Activated CD4-positive, alpha-beta T cell treated with anti-CD3 and anti-CD28 coated beads, Interleukin-2, Interleukin-6, amounts not matched to agents 100 ng/mL and 50 ng/mL, durations not matched to agents 16 hours and 8 hours (primary cell): ENCODE measurements at regions not wholly inside any gene's neighbourhood (a gene's known extent, or its start where the extent isn't known, plus 50 kb on each side); places are given as distances from the start of the nearest gene placed in this dataset.

Experiments
- DNase-seq: peaks from one replicate; pipeline ENCODE4 v3.0.0-alpha.2; 2020

DNA sequence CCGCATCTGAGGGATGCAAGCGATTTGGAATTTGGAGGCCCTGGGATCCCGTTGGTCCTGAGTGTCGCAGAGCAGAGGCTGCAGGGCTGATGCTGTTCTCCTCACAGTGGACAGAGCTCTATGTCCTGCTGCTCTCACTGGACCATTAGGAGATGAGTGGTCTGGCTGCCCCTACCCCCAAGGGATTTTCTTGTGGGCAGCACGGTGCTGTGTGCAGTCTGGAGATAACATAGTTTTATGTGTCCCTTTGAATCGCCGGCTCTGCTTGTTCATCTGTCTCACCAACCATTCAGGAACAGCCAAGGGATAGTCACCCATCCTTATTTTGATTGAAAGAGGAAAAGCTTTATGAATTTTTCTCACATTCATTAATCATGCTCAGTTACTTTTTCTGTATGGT is 49.9 kb downstream of the CHRM3 start:
- no peak for DNase-seq

DNA sequence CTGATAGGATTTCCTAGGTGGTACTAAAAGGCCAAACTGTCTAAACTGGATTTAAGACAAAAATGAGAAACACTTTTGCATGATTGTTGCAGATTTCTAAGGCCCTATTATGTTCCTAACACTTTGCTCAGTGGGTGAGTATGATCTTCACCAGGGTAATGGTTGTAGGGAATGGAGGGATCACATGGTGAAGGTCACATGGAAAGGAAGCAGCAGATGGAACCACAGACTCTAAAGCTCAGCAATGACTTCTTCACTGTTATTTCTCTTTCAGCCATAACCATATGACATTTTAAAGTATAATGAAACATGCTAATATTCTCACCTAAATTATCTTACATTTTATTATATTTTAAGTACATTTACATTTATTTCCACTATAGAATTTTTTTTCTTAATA is 51.5 kb downstream of the CHRM3 start:
- DNase-seq, result no peak

DNA sequence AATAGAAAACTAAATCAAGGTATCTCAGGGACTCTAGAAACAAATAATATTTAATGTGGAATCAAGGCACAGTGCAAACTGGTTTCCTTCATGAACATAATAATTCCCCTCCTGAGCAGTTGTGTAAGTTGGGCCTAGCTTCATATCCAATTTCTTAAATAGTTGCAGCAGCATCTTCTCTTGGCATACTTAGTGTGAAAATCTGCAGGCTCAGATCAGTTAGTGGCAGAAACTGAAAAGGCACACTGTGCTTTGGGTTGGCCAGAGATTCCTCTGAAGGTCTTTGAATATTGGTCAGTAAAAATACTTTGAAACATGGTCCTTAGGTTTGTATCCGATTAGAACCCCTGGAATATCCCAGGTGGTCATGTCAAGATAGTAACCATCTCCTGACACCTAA is 52.5 kb downstream of the CHRM3 start:
- no peak for DNase-seq

DNA sequence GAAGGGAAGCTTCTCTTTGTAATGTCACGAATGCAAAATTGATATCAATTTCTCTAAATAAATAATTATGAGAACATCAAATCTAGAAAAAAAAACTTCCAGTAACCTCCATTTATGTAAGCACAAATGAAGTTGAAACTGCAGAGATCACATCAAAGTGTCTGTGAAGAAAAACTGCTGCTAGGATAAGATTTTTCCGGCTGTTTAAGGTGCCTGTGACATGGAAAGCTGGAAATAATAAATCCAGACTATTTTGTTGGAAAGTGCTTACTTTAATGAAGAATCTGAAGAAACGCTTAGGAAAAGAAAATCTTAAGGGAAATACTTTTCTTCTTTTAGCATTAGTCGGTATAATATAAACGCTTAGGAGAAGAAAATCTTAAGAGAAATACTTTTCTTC is 57.0 kb downstream of the CHRM3 start:
- DNase-seq, result no peak

DNA sequence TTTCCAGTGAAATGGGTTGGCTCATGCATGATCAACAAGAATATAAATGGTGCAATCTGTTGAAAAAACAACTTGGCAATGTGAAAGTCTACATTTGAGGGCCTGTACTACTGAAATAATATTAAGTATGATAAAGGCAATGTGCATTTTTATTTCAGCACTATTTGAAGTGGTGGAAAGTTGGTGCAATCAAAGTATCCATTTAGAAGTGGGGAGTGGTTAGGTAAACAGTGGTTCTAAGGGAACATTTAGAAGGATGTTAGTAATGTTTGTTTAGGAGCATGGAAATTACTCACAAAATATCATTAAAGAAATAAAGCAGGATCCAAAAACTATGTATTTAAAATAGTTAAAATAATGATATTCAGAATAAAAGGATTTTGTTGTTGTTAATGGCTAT is 60.2 kb downstream of the CHRM3 start:
- no peak for DNase-seq

DNA sequence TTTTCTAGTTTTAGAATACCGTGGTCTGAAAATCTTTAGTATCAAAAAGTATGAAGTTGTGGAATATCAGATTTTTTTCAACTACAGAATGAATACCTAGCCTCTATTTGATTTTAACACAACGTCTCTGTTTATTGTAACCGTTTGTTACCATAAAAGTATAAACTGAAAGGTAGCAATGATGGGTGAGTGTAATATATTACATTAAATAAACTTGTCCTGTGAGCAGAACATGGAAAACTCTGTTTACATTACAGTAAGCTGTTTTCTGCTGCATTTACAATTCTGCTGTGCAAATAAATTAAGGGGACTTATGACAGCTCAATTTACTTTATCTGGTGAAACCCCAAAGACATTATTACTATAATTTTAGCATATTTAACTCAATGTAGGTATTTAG is 62.5 kb downstream of the CHRM3 start:
- DNase-seq, result no peak

DNA sequence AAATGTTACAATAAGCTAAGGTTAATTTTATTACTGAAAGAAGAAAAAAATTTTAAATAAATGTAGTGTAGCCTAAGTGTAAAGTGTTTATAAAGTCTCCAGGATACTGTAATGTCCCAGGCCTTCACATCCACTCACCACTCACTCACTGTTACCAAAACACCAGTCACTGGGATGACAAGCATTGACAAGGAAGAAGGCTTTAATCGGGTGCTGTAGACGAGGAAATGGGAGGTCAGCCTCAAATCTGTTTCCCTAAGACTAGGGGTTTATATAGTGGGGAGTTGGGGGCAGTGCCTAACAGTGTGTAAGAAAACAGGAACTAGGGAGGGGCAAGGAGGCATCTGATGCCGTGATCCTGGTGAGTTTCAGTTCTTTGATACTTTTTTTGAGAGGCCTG is 69.4 kb downstream of the CHRM3 start:
- DNase-seq, result no peak

DNA sequence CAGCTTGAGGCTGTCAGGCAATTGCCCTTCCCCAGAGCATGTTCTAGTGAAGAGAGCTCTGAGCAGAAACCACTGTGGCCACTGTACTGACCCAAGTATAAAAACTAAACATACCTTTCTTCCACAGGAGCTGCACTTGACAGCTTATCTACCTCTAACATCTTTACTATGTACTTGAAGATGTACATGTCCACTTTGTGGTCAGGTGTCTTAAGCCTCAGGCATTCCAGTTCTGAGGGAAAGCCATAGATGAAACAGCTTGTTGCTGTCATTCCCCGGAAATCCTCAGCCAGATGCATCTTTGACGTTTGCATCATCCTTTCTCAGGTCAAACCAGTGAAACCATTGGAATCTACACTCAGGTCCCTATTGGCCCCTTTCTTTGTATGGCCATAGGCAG is 70.4 kb downstream of the CHRM3 start:
- DNase-seq, result no peak

DNA sequence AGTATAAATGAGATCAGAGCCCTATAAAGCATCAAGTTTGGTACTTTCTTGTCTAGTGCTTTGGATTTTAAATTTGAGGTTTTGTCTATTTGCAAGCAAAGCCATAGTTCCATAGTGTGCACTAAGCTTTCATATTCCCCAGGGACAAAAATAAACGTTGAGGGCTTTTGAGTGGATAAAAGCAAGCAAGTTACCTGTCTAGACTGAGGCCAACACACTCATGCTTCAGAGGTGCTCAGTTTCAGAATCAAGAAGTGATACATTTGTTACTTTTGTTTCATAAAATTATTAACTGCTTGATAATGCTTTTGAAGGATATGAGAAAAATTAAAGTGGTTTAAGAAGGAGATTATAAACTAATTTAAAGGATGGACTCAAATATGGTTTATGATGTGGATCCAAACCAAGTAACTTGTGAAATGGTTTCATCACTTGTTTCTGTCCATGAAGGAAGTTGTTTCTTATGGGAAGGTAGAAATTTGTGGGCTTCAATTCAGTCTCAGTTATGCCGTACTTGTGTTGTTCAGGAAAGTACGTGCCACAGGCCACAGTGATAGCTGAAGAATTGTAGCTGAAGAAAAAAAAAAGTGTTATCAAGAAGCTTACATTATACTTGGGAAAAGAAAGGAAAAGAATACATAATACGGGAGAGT is 71.2 kb downstream of the CHRM3 start:
- no peak for DNase-seq

DNA sequence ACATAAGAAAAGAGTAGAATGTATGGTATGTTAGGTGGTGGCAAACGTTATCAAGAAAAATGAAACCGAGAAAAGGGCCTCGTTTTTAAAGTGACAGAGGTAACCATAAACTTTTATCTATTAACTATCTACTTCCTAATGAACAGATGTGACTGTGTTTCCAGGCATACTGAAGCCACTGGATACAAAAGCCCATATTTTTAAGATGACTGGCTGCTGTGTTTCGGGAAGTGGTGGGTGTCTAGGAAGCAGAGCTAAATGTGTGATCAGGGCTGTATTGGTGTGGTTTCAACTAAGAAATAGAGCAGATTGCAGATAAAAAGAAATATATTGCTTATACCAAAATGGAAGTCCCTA is 71.8 kb downstream of the CHRM3 start:
- DNase-seq, result peak; percentile 2

DNA sequence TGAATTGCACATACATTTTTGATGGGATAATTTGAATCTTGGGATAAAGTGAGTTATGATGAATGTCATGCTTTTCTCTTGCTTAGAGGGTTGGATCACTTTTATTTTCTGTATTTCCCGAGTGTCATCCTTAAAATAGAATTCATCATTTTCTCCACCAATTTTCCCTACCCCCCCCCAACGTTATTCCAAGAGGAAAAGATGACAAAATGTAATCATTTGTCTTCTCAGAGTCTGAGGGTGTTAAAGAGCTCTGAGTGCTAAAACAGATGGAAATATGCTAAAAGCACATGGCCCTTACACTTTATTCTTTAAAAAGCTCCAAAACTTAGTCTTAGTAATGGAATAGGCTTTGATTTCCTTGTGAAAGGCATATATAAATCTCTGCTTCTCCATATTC is 81.4 kb downstream of the CHRM3 start:
- DNase-seq, result no peak

DNA sequence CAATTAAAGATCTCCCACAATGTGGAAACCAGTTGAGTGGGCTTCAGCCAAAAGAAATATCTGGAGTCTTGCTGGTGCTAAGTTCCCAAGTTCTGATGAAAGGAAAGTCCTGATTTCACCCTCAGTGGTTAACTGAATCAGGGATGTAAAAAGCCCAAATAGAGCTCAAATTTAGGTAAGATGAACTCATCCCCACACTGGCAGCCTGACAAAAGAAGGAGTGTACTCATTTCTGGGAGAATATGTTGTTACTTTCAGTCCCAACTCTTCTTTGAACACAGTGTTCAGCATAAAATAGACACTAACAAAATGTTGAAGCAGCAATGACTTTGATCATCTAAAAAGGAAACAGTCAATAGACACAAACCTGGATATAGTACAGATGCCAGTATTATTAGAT is 91.7 kb downstream of the CHRM3 start:
- DNase-seq, result no peak

DNA sequence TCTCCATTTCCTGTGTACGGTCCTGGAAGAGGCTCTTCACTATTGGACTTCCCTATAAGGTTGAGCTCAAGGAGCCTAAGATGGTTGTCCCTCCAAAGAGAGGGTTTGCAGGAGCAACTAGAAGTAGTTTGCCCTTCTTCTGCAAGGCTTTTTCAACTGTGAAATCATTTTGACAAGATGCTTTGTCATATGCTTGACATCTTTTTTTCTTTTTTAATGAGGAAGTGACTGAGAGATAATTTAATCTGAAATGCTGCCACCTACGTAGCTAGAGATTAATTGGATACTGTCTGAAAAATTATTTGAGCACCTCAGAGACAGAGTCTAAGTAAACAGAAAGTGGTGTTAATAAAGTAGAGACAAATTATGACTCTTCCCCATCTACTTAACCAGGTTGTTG is 97.0 kb downstream of the CHRM3 start:
- DNase-seq, result no peak

DNA sequence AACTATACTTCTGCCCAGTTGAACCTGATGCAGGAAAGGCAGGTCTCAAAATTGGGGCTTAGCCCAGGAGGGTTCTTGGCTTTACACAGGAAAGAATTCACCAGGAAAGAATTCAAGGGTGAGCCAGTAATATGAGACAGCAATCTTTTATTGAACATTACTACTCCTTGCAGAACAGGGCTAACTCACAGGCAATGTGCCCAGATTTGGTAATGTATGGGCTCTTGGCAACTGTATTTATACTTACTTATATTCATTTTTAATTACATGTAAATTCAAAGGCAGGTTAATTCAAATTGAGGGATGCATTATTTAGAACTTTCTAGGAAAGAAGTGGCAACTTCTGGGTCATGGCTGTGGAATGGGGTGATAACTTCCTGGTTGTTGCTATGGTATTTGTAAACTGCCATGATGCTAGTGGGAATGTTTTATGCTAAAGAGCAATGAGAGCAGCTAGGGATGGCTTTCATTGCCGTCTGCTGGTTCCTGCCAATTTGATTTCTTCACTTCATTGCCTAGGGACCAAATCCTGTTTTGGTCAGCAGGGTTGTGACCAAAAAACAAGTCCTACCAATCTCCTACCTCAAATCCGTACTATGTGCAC is 107.5 kb downstream of the CHRM3 start:
- DNase-seq, result no peak

DNA sequence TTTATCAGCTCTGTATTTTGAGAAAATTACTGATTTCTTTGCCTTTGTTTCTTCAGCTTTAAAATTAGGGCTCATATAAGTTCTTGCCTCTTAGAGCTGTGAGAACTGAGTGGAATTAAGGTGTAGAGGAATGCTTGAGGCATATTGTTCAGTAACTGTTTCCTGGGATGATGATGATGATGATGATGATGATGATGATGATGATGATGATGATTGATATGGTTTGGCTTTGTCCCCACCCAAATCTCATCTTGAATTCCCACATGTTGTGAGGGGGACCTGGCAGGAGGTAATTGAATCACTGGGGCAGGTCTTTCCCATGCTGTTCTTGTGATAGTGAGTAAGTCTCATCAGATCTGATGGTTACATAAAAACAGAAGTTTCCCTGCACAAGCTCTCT is 118.7 kb downstream of the CHRM3 start:
- no peak for DNase-seq

DNA sequence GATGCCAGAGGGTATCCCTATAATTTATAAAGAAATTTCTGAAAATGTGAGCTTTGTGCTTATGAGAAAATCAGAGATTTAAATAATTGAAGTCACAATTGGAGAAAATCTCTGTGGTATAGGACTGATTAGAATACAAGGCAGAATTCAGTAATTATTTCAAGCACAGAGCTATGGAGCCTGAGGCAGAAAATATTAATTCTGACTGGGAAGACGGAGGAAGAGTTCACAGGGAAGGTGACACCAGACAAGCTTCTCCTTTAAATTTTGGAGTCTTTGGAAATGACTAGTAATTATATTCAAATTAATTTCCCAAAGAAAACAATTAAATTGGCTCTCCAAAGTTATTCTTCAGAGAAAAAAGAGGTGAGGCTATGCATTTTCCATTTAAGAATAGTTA is 121.5 kb downstream of the CHRM3 start:
- no peak for DNase-seq

DNA sequence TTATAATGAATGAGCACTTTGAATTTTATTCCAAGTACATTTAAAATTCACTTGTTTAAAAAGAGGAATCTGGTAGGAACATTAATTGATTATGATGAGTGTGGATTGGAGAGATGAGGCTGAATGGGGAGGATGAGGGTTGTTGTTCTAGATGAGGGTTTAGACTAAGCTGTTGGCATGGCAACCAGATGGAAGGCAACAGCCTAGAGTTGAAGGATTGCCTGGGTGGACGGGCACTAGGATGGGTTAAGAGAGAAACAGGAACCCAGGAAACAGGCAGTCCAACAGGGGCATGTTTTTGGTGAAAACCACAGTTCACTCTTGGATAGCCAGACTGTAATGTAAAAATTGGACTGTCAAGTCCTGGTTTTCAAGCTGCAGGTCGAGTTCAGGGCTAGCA is 125.5 kb downstream of the CHRM3 start:
- no peak for DNase-seq

DNA sequence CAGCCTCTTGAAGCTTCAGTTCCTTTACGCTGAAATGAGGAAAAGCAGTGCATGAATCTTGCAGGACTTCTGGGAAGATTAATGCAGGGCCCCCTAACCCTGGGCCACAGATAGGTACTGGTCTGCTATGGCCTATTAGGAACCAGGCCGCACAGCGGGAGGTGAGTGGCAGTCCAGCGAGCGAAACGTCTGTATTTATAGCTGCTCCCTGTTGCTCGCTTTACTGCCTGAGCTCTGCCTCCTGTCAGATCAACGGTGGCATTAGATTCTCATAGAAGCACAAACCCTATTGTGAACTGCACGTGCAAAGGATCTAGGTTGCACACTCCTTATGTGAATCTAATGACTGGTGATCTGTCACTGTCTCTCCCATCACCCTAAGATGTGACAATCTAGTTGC is 130.2 kb downstream of the CHRM3 start:
- no peak for DNase-seq

DNA sequence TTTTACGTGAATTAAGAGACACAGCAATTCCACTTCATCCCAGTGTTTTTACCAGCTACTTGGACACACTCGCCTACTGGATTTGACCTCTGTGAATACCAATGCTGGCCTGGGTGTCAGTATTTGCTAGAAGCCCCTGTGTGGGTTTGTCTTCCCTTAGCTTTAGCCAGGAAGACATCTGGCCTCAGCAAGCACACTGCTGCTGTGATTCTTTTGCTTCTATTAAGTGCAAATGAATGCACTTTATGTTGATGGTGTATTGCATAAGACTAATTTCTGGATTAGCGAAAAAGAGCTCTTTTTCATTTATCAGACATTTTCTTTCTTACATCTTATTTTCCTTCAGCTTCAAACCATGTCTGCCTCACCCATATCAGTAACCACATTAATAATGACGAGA is 140.0 kb downstream of the CHRM3 start:
- no peak for DNase-seq

DNA sequence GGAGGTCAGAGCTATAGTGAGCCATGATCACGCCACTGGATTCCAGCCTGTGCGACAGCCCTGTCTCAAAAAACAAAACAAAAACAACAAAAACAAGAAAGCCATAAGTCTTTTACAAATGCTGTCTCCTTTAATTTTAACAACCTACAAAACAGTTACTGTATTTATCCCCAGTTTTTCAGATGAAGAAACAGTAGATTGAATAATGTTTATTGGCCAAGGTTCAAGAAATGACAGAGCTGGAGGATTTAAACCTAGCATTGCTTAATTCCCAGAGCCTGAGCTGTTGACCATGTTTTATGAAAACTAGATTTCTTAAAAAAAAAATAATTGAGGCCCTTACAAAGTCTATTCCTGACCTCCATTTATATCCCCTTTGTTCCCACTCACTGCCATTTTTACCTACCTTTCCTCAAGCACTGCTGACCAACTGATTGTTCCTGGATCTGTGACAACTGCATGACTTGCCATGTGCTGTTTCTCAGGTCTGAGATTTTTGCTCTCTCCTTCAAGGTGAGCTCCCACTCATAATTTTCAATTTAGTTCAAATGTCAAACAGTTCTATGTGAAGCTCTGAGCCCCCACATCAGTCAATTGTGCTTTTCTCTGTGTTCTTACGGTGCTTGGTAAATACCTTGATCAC is 140.8 kb downstream of the CHRM3 start:
- DNase-seq, result no peak

DNA sequence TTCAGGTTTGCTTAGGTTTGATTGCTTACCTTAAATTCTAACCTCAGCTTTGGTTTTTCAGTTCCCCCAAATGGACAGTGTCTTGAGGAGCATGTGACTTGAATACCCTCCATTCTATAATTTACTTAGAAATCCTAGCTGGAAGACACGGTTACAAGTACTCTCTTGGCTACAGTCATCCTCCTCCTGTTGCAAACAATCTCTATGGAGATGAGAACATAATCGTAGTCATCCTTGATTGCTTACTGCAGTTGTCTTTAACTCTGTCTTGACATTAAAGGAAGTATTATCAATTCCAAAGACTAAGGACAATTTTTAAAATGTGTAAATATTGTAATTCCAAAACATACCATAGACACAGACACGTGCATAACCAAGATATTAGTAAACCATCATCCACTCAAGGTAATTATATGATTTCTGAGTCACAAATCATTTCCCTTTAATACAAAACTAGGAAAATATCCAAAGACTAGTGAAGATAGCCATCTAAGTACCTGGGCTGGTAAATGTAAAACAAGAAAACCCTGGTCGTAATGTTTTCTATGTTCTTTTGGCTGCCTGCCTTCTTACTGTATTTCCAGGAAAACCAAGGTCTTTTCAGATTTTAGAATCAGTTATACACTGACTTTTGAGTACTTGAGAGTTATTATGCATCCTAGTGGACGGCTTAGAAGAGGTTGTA is 149.9 kb downstream of the CHRM3 start:
- DNase-seq, result no peak

DNA sequence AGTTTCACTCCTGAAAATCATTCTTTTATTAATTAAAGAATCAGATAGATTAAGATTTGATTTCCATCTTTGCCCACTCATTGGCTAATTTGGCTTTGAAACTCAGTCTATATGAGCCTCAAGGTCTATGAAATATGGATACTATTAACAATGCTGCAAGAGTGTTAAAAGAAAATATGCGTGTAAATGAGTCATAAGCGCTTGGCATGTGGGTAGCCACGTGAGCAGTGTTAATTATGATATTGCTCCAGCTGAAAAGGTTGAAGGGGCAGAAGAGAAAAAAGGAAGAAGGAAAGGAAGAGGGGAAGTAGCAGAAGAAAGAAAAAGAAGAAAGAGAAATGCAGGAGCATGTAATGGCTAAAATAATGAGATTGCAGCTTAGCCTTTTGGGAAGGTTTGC is 151.4 kb downstream of the CHRM3 start:
- DNase-seq, result no peak

DNA sequence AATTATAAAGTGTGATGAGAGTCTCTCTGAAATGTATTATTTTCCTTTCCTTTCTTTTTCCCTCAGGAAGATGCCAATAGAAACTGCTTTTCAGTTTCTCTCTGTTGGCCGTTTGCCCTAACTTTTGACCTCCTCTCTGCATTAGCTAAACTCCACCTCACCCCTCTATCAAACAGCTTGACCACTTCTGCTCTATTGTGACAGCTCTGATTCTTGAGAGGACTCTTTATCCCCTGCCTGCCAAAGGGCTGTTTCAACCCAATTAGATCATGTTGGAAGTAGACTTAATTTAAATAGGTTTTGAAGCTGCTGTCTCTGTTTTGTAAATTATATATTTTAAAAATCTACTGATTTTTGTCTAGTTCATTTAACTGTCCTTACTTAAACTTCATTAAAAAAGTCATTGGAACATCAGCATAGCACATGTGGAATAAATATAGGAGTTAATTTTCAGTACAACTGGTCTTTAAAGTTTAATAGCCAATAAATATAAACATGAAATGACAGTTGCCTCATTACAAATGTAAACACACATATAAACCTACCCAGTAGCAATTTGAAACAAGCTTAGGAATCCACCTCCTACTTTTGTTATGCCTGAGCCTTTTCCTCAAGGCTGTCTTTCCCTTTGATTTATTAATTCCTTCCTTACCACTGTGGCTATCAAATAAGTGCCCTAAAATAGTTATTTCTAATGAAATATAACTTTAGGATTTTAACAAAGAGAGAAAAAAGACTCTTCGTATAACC is 152.0 kb downstream of the CHRM3 start:
- no peak for DNase-seq

DNA sequence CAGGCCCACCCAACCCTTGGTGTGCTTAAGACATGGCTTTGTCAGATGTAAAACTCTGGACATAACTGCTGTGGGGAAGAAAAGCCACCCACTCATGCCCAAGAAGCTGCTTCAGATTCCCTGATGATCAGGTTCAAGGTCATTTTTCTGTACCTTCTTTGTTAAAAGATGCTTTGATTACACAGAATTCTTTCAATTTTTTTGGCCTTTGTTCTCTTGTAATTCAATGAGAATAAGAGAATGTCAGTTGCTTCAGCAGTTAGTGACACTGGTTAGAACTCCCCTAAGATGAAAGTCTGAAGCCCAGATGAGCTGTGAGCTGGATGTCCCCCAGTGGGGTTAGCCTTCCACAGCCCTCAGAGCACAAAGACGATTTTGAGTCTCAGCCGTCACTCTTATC is 152.7 kb downstream of the CHRM3 start:
- no peak for DNase-seq
